ENCODE measurements at regions not wholly inside any gene's neighbourhood (a gene's known extent, or its start where the extent isn't known, plus 50 kb on each side); places are given as distances from the start of the nearest gene placed in this dataset.

DNA sequence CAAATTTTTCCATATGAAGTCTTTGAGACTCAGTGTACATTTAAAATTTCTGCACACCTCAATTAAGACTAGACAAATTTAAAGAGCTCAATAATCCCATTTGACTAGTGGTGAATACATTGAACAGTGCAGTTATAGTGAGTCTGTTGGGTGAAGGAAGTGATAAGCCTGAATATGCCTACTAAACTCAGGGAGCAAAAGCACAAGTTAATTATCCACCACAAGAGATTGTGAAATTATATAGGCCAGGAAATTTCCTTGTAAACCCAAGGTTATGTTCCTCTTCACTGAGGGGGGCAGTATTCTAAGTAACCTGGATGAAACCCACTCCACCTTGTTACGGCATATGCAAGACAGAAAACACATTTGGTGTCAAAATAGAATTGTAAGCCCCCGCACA, 612.9 kb upstream of the DAB2 start:
- peak; percentile 25 for DNase-seq (ENCODE audit: low spot score)

DNA sequence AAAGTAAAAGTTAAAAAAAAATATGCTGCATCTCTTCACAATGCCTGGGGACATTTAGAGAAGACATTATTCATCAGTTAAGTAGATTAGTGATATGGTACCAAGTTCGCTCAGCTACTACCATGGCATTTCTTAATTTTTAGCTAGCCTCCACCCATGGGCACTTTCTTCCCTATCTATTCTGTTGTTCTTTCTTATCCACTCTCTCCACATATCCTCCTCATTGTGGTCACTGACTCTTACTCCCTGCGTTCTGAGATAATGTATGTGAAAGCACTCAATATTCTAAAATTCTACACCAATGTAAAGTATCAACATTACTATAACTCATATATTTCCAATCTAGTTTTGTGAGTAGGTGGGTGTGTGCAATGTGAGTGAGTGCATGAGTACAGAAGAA, 609.7 kb upstream of the DAB2 start:
- DNase-seq (ENCODE audit: low spot score): no peak

DNA sequence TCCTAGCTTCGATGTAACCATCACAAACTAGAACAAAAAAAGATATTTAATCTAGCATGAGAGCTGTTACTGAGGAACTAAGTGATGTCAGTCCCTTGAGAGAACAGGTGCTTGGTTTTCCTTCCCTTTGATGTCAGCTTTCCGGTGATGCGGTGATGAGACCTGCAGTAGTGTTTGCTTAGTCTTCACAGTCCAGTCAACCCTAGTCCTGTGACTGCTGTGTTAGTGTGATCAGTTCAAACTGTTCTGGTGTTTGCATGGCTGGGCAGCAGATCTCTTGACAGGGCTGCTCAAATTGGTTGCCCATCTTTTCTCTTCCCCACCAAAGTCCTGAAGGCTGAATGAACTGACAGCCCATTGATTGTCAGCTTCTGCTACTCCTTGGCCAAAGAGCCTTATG, 608.6 kb upstream of the DAB2 start:
- DNase-seq (ENCODE audit: low spot score): no peak

DNA sequence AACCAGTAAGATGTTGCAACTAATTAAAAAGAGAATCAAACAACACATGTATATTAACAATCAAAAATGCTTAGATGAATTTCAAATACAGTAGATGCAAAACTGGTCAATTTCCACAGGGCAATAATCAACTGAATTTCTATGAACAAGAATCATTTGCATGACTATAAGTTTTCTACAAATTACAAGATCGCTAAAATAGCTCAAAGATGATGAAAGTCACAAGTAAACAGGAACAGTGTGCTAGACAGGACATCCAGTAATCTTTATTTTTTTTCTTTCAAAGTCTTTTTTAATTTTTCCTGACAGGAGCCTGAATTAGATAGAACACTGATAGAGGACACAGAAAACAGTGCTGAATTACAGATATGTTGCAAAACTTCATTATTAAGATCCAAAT, 608.2 kb upstream of the DAB2 start:
- DNase-seq (ENCODE audit: low spot score): no peak

DNA sequence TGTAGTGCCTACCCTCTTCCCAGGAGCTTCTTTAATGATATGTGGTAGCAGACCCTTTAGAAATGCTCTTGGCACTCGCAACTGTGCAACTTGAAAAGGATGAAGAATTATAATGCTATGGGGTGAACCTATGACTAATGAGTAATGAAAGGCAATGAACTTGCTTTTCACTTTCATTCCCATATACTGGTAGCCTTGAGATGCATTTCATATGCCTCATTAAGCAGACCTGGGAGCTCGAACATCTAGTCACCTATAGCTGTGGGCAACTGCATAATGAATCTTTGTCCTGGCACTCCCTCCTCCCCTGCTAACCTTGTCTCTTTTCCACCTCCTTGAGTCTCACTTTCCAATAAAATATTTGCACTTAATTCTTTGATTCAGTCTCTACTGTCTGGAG, 605.9 kb upstream of the DAB2 start:
- no peak for DNase-seq (ENCODE audit: low spot score)

DNA sequence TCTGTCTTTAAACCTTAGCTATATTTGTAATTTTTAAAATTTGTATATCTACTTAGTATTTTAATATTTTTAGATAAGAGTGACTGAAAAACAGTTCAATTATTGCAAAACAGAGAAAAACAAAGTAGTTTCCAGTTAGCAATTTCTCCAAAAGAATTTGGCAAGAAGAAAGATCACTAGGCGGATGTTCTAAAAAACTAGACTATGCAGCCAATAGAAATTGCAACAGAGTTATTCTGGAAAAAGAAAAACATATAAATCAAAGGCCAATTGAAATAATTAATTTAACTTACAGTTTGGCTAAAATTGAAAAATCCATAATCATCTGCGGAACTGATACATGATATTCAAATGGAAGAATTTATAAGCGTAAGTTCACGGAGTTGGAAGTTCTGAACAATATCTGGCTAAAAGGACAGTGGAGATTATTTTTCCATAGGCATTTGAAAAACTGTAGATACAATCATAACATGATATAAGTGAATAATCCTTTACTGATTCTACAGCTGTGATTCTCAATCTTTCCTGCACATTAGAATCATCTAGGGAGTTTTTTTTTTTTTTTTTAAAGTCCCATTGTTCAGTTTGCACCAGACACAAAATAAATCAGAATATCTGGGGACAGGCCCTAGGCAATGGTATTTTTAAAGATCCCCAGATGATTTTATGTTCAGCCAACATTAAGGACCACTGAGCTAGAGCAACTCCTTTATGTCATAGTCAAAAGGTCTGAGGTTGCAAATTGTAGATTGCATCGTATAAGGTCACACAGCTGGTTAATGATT, 605.1 kb upstream of the DAB2 start:
- DNase-seq (ENCODE audit: low spot score): no peak

DNA sequence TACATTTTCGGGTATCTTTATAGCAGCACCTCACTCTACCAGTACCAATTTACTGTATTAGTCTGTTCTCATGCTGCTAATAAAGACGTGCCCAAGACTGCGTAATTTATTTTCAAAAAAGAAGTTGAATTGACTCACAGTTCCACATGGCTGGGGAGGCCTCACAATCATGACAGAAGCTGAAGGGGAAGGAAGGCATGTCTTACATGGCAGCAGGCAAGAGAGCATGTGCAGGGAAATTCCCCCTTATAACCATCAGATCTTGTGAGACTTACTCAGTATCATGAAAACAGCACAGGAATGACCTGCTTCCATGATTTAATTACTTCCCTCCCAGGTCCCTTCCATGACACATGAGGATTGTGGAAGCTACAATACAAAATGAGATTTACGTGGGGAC, 602.6 kb upstream of the DAB2 start:
- DNase-seq (ENCODE audit: low spot score): no peak

DNA sequence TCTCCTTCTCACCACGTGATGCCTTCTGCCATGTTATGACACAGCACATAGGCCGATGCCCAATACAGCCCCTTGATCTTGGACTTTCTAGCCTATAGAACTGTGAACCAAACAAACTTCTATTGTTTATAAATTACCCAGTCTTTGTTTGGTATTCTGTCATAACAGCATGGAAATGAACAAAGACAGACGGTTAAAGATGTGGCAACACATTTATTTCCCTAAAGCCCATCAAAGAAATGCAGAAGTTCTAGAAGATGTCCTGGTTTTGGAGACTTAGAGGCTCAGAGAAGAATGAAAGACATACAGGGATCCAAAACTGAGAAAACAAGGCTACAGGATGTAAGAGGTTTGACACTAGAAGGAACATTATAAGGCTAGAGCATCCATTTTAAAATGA, 600.8 kb upstream of the DAB2 start:
- DNase-seq (ENCODE audit: low spot score): no peak

DNA sequence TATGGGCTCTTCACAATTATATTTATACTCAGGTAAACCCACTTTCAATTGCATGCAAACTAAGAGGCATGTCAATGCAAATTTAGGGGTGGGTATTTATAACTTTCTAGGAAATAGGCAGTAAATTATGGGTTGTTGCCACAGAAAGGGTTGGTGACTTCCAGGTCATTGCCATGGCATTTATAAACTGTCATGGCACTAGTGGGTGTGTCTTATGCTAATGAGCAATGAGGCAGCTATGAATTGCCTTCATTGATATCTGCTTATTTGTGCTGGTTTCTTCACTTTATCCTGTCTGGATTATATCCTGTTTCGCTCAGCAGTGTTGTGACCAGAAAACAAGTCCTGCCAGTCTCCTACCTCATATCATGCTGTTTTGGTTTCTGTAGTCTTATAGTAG, 597.3 kb upstream of the DAB2 start:
- no peak for DNase-seq (ENCODE audit: low spot score)

DNA sequence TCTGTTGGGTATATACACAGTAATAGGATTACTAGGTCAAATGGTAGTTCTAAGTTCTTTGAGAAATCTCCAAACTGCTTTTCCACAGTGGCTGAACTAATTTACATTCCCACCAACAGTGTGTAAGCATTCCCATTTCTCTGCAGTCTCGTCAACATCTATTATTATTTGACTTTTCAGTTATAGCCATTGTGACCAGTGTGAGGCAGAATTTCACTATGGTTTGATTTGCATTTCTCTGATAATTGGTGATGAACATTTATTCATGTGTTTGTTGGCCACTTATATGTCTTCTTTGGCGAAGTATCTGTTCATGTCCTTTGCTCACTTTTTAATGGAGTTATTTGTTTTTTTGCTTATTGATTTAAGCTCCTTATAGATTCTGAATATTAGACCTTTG, 596.2 kb upstream of the DAB2 start:
- no peak for DNase-seq (ENCODE audit: low spot score)

DNA sequence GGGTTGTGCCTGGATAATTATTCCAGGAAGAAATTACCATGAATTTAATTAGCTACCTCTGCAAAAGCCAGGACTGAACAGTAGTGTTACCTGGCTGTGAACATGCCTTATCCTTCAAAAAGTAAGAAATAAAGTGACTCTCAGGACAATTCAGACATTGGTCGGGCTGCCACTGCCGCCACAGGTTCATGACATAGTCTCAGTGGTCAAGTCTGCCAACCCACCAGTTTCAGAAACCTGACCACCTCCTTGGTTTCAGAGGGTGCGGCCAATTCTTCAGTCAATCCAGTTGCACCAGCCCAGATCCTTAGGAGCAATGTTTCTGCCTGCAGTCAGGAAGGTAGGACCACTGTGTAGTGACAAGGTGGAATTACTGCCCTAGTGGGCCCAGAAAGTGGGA, 593.1 kb upstream of the DAB2 start:
- DNase-seq (ENCODE audit: low spot score): no peak

DNA sequence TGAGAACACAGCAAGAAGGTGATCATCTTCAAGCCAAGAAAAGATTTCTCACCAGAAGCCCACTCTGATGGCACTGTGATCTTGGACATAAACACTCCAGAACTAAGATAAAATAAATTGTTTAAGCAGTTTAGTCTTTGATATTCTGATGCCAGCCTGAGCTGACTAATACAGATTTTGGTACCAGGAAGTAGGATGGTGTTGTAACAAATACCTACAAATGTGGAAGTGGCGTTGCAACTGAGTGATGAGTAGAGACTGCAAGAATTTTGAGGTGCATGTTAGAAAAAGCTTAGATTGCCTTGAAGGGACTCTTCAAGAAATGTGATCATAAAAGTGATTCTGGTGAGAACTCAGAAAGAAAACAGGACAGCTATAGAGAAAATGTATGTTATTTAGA, 592.4 kb upstream of the DAB2 start:
- DNase-seq (ENCODE audit: low spot score): no peak

DNA sequence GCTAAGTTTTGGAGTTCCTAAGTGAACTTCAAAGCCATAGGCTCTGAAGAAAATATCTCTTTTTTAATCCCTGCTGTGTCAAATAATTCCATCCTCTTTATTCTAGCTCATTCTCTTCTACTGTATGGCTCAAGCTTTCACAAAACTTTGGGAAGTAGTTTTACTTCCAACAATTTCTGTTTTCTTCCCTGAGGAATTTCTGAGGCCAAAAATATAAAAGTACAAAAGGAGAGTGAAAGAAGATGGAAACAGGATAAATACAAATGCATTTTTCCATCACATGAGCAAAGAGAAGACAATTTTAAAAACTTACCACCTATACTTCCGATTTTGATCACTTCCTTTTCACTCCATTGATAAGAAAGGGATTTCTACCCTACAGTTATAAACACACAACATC, 585.7 kb upstream of the DAB2 start:
- no peak for DNase-seq (ENCODE audit: low spot score)

DNA sequence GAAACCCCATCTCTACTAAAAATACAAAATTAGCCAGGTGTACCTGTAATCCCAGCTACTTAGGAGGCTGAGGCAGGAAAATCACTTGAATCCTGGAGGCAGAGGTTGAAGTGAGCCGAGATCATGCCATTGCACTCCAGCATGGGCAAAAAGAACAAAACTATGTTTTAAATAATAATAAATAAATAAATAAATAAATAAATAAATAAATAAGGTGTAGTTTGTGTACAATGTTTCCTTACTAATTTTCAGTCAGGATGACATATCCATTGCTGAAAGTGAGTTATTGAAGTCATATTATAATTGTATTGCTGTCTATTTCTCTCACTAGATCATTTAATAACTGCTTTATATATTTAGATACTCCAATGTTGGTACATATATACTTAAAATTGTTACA, 581.5 kb upstream of the DAB2 start:
- no peak for DNase-seq (ENCODE audit: low spot score)

DNA sequence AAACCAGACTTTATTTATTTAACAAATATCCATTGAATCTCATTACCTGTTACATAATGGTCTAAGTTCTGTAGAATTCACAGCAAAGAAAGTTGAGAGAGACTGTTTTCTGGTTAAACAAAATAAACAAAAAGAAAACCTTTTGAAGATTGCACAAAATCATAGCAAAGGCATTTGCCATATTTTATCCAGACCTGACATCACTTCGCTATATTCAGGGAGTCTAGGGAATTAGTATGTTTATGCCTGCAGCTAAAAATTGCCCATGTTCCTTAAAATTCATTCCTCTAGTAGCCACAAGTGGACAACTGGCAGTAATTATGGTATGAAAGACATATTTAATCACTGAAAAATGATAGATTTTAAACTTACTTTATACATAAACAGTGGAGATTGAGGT, 577.0 kb upstream of the DAB2 start:
- DNase-seq (ENCODE audit: low spot score): no peak

DNA sequence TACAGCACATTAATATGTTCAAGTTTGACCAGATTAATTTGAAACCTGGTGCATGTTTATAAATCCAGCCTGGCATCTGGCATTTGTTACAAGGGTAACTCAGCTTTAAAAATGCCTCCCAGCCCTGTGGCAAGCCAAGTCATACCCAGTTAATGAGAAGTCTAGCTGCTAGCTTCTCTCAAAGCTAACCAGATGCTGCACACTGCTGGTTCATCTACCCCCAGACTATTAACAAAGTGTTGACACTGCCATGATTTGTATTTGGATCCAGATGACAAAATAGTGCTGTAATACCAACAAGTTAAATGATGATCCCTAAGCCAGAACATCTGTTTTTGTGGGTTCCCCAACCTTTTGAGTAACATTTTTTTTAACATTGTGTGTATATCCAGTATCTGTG, 573.7 kb upstream of the DAB2 start:
- DNase-seq (ENCODE audit: low spot score): no peak

DNA sequence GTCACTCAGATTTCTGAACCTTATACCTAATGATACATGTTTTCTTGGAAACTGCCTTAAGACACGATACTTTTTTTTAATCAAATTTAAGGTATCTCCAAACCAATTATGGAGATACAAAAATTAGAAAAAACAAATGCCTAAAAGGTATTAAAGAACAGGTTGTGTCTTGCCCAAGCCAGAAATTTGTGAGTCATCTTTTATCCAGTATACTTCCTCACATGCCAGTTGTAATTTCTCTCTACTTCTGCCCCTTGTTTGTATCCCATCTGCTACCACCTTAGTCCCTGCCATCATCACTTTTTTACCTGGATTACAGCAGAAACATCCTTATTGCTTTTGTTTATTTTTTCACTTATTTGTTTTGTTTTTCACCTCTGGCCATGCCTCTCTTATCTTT, 571.2 kb upstream of the DAB2 start:
- DNase-seq (ENCODE audit: low spot score): no peak

DNA sequence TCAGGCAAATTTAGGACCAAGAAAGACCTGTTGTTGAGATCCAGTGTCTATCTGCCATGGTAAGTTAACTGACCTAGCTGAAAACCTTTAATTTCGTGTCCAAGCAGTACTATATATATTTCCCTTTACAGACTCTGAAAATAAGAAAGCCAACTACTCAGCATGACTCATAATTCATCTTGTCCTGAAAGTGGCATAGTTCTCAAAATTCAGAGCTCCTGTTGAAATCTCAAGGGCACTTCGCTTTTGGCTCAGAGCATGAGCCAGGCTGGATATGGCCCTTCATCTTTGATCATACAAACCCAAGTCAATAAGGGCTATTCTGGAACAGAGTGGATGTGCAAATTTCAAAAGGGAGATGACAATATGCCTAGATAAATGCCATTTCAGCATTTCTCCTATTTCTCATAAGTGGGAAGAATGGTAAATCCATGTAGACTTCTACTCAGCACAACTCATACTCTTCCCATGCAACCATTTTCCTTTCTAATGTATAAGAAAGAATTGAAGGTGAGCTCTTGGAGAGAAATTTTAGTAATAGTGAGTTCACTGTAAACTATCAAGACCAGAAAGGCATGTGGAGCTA, 567.9 kb upstream of the DAB2 start:
- no peak for DNase-seq (ENCODE audit: low spot score)

DNA sequence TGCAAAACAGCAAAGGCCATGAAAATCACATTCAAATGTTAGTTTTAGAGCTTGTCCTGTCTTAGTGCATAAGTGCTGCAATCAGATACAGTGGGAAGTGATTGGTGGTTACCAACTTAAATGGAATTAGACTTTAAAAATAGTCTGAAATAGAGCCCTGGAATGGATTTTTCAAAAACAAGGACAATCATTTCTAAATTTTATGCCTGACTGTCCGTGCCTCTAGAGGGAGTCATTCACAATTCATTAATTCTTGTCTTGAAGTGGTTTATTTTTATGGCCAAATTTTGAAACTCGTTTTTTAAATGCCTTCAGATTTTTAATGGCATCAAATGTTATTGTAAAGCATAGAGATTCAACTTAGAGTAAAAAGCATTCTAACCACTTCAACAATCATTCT, 561.8 kb upstream of the DAB2 start:
- no peak for DNase-seq (ENCODE audit: low spot score)

DNA sequence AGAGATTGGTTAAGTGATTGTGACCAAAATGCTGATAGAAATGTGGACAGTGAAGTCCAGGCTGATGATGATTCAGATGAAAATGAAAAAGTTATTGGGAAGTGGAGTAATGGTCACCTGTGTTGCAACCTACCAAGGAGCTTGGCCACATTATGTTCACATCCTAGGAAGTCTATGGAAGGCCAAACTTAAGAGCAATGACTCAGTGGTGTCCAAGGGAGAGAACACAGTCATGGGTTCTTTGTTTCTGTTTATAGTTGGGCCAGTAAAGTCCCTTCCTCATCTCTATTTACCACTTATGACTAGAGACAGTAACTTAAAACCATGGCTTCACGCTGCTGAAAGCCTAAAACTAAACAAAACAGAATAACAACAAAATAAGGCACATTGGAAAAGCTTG, 555.3 kb upstream of the DAB2 start:
- DNase-seq (ENCODE audit: low spot score): no peak

DNA sequence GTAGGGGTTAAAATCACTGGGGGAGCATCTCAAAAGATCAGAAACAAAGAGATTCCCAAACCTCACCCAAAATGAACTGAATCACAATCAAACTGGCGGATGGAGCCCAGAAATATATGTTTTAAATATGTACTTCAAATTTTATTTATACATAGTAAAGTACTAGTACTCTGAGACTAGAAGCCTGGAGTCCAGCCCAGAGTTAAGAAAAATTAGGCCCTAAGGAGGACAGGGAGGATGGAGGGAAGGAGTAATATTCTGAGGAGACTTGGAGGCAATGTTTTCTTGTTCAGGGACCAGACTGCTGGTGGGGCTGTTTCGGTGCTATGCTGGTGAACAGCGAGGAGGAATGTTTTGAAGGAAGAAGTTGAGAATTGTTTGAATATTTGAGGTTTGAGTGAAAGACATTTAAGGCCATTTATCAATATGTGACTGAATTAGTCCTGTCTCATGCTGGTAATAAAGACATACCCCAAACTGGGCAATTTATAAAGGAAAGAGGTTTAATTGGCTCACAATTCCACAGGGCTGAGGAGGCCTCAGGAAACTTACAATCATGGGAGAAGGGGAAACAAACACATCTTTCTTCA, 552.4 kb upstream of the DAB2 start:
- DNase-seq (ENCODE audit: low spot score): no peak

DNA sequence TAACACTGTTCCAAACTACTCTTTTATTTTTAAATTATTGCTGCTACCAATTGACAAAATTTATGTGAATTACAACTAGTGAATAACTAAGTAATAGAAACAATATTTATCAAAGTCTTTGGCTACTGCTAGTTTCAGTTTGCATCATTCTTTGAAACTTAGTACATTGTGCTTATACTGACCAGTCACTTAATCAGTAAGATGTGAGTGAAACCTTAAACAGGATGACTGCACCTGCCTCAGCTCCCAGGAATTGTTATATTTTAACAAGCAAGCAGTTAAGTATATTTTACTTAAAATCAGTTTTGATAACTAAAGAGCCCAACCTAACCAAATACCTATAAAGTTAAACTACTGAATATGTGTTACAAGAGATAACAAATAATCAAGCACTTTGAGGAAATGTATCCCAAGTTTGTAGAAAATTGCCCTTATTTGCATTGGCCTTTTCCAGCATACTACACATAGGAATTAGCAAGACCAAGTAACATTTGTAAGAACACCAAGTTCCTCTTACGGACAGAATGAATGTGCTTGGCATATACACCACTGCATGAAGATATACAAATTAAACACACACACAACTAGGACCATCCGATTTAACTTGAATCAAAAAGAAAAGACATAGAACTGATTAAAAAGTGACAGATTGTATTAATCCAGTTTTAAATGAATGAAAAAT, 545.5 kb upstream of the DAB2 start:
- DNase-seq (ENCODE audit: low spot score): no peak

DNA sequence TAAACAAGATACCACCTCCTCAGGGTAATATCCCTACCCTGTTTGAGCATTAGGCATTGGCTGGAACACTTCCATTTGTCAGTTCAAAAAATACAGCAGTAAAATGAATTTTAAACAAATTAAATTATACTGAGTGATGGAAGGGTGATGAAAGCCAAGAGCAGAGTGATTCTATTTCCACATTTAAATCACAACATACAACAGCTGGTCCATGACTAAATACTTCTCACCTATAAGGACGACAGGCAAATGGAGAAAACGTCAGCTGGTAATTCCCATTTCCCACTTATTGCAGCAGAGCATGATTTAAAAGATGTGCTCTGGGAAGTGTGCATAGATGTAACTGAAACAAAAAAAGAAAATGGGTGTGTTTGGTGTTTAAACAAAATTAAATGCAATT, 543.6 kb upstream of the DAB2 start:
- DNase-seq (ENCODE audit: low spot score): no peak

Measured in HuH-7.5 (cell line).